Lung (tissue), 11 donors: ENCODE measurements at regions not wholly inside any gene's neighbourhood (a gene's known extent, or its start where the extent isn't known, plus 50 kb on each side); places are given as distances from the start of the nearest gene placed in this dataset.

ENCODE experiments used
- ATAC-seq: fragments of 200-7000 bp; cut with Tn5 transposase; one replicate; pipeline ENCODE4 v1.9.1; 2020; ENCODE audit warnings: moderate number of reproducible peaks; ENCODE audit not compliant: insufficient read depth, low FRiP score
- DNase-seq, 3 donors: peaks; one replicate each; pipeline ENCODE4 v3.0.0-alpha.2; 2013 to 2017
- H3K27ac ChIP-seq, 2 donors: one replicate each; pipeline ENCODE4 v1.5.1; 2013; ENCODE audit warnings: mild to moderate bottlenecking in 2 of 2, moderate library complexity in 2 of 2, control low read depth in 1 of 2, inconsistent platforms in 1 of 2, low read depth in 1 of 2, low read length in 1 of 2
- H3K27me3 ChIP-seq, 3 donors: one replicate each; pipeline ENCODE4 v1.5.1; 2013; ENCODE audit warnings: low read length in 2 of 3; ENCODE audit not compliant: control insufficient read depth in 3 of 3, insufficient read depth in 3 of 3
- H3K36me3 ChIP-seq, 4 donors: one replicate each; pipeline ENCODE4 v1.5.1; 2013; ENCODE audit warnings: low read length in 4 of 4, mild to moderate bottlenecking in 1 of 4, moderate library complexity in 1 of 4; ENCODE audit not compliant: control insufficient read depth in 4 of 4, insufficient read depth in 4 of 4
- H3K4me1 ChIP-seq, 5 donors: one replicate each; pipeline ENCODE4 v1.5.1; 2013; ENCODE audit warnings: low read length in 5 of 5, mild to moderate bottlenecking in 2 of 5, moderate library complexity in 1 of 5; ENCODE audit not compliant: control insufficient read depth in 5 of 5, insufficient read depth in 5 of 5
- H3K4me3 ChIP-seq: one replicate; pipeline ENCODE4 v1.5.1; 2013; ENCODE audit warnings: mild to moderate bottlenecking, control low read depth, moderate library complexity
- H3K9ac ChIP-seq, 2 donors: one replicate each; pipeline ENCODE4 v1.5.1; 2013; ENCODE audit warnings: low read length in 2 of 2, control low read depth in 1 of 2; ENCODE audit not compliant: insufficient read depth in 1 of 2
- H3K9me3 ChIP-seq, 4 donors: one replicate each; pipeline ENCODE4 v1.5.1; 2013; ENCODE audit warnings: low read length in 3 of 4, mild to moderate bottlenecking in 1 of 4, moderate library complexity in 1 of 4; ENCODE audit not compliant: control insufficient read depth in 4 of 4, insufficient read depth in 3 of 4
- WGBS, 2 donors: extraction: QIAGEN DNeasy Blood & Tissue Kit; methylation state at CpG; one replicate each; pipeline ENCODE4 v1.1.7; 2013; 5-methylcytosine and 5-hydroxymethylcytosine counted together
- TF ChIP-seq, protein P1 (sequence below): IDR thresholded peaks from 2 replicates; pipeline ENCODE4 v1.5.1; 2012; ENCODE audit warnings: mild to moderate bottlenecking; ENCODE audit errors: control extremely low read depth, extremely low read depth
- donor health status: control.
- donor health status: control.
- donor health status: Bipolar disorder and iron deficiency.
- donor health status: healthy.
- donor health status: DM: yes; HTN: yes; CAD: no.

GRCh38 chr14:41071351-41071750 is 535.3 kb upstream of the LRFN5 start:
- Histone ChIP-seq H3K9me3 (no peaks in the 10 kb centered on the region), H3K4me3 (no peak overlapping the region), H3K9ac (no peak overlapping the region), H3K4me1 (no peaks in the 10 kb centered on the region), H3K27me3 (no peaks in the 10 kb centered on the region), H3K36me3 (peaks cover 0 to 1% (median 0%) of the 10 kb centered on the region in 4 donors), H3K27ac (no peak overlapping the region)
- 94 to 96% methylated on average over 2 of the region's 2 CpGs for WGBS, 2 donors
- DNase-seq (no peak), ATAC-seq (no peak)
- TF ChIP-seq, protein P1, sequence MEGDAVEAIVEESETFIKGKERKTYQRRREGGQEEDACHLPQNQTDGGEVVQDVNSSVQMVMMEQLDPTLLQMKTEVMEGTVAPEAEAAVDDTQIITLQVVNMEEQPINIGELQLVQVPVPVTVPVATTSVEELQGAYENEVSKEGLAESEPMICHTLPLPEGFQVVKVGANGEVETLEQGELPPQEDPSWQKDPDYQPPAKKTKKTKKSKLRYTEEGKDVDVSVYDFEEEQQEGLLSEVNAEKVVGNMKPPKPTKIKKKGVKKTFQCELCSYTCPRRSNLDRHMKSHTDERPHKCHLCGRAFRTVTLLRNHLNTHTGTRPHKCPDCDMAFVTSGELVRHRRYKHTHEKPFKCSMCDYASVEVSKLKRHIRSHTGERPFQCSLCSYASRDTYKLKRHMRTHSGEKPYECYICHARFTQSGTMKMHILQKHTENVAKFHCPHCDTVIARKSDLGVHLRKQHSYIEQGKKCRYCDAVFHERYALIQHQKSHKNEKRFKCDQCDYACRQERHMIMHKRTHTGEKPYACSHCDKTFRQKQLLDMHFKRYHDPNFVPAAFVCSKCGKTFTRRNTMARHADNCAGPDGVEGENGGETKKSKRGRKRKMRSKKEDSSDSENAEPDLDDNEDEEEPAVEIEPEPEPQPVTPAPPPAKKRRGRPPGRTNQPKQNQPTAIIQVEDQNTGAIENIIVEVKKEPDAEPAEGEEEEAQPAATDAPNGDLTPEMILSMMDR: no peak

GRCh38 chr14:41062826-41063225 is 543.9 kb upstream of the LRFN5 start:
- ATAC-seq (no peak), DNase-seq (no peak)
- WGBS, 2 donors: 0 to 97% methylated on average over 1 of the region's 1 CpG
- H3K9me3 ChIP-seq: no peaks in the 10 kb centered on the region
- TF ChIP-seq, protein P1: no peak
- no peaks in the 10 kb centered on the region for H3K36me3 ChIP-seq
- H3K27ac ChIP-seq: no peak overlapping the region
- H3K4me1 ChIP-seq: no peaks in the 10 kb centered on the region
- no peak overlapping the region for H3K4me3 ChIP-seq
- H3K27me3 ChIP-seq: no peaks in the 10 kb centered on the region
- H3K9ac ChIP-seq: no peak overlapping the region

DNA sequence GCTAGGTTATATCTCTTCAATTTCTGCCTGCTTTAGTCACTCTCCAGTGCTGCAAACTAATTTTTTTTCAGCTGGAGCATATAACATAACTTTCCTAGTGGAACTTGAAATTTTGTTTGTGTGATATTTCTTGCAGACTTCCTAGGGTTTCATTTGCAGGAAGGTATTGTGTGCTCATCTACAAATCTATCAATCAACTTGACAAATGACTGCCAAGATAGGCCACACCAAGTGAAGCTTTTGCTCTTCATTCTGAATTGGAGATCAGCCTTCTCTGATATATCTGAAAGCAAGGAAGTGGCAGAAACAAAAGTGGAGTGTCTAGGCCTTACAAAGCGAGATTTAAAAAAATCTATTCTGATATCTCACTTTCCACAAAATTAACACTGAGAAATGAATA is 551.1 kb upstream of the LRFN5 start:
- Histone ChIP-seq H3K27ac (no peak overlapping the region), H3K36me3 (no peaks in the 10 kb centered on the region), H3K4me3 (no peak overlapping the region), H3K4me1 (no peaks in the 10 kb centered on the region), H3K9me3 (no peaks in the 10 kb centered on the region), H3K9ac (no peak overlapping the region), H3K27me3 (no peaks in the 10 kb centered on the region)
- WGBS, 2 donors: 68 to 88% methylated on average over 1 of the region's 1 CpG
- TF ChIP-seq, protein P1: no peak
- ATAC-seq: no peak
- DNase-seq: no peak

- no peaks in the 10 kb centered on the region for H3K4me1 ChIP-seq
- H3K9me3 ChIP-seq: no peaks in the 10 kb centered on the region
- H3K27me3 ChIP-seq: no peaks in the 10 kb centered on the region
- TF ChIP-seq, protein P1: no peak
- no peaks in the 10 kb centered on the region for H3K36me3 ChIP-seq
- no peak overlapping the region for H3K4me3 ChIP-seq
- WGBS, 2 donors: 67 to 85% methylated on average over 7 of the region's 7 CpGs
- no peak for ATAC-seq
- no peak overlapping the region for H3K27ac ChIP-seq
- H3K9ac ChIP-seq: no peak overlapping the region
- DNase-seq: no peak
Observed at GRCh38 chr14:41051801-41052200, 554.9 kb upstream of the LRFN5 start.
